ENCODE measurements at regions not wholly inside any gene's neighbourhood (a gene's known extent, or its start where the extent isn't known, plus 50 kb on each side); places are given as distances from the start of the nearest gene placed in this dataset.

GRCh38 chr1:193754732-193755427 lies 568.5 kb upstream of the B3GALT2 start:
- TF ChIP-seq EZH2 (IDR thresholded peaks at IDR 0.05; ENCODE audit: borderline replicate concordance, low read depth, low read length, severe bottlenecking) (no peak), CTCF (IDR thresholded peaks at IDR 0.05; ENCODE audit: borderline replicate concordance, extremely low read depth, low read length, poor library complexity, severe bottlenecking) (peak; percentile 7)
